ENCODE measurements at regions not wholly inside any gene's neighbourhood (a gene's known extent, or its start where the extent isn't known, plus 50 kb on each side); places are given as distances from the start of the nearest gene placed in this dataset.

DNA sequence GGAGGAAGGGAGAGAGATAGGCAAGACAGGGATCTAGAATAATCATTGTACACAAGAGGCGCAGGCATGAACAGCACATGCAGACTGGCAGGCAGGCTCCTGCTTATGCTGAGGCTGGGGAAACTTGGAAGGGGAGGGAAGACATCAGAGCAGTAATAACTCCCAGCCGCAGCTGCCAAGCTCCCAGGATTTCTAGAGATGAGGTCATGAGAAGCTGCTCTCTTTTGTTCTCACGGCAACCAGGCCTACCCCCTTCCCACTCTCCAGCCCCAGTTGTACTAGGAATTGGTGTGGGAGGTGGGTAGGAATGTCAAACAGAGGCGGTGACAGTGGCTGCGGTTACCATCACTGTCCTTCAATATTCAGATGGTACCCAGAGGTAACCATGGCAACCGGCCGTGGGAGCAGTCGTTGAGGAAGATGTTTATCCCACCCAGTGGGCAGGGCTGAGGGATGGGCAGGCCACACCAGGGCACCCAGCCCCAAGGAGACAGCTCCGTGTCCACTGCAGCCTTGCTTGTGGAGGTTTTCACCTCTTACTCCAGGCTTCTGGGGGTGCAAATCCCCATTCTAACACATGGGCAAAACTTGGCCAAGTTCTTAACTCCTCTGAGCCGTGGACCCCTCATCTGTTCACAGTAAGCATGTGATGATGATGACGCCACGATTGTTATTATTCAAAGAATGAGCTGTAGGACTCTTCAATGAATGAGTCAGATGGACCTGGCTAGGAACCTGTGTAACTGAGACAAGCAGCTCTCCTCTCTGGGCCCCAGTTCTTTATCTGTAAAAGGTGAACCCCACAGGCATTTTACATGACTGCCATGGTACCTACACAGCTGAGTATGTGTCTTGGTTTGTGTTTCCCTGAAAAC lies 360.8 kb upstream of the PROK2 start:
- H3K4me2 ChIP-seq = no peak overlapping the region
- H3K27me3 Mint-ChIP-seq (ENCODE audit: insufficient read depth, low read depth) = peaks cover 22% of the 10 kb centered on the region
- H3F3A ChIP-seq (ENCODE audit: low read depth) = no peaks in the 10 kb centered on the region
- TF ChIP-seq EZH2phosphoT487 (IDR thresholded peaks at IDR 0.05) (no peak), EZH2 (IDR thresholded peaks at IDR 0.05) (no peak)
- TF ChIP-seq, protein P1, sequence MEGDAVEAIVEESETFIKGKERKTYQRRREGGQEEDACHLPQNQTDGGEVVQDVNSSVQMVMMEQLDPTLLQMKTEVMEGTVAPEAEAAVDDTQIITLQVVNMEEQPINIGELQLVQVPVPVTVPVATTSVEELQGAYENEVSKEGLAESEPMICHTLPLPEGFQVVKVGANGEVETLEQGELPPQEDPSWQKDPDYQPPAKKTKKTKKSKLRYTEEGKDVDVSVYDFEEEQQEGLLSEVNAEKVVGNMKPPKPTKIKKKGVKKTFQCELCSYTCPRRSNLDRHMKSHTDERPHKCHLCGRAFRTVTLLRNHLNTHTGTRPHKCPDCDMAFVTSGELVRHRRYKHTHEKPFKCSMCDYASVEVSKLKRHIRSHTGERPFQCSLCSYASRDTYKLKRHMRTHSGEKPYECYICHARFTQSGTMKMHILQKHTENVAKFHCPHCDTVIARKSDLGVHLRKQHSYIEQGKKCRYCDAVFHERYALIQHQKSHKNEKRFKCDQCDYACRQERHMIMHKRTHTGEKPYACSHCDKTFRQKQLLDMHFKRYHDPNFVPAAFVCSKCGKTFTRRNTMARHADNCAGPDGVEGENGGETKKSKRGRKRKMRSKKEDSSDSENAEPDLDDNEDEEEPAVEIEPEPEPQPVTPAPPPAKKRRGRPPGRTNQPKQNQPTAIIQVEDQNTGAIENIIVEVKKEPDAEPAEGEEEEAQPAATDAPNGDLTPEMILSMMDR (IDR thresholded peaks at IDR 0.05) = no peak
- peaks cover 4% of the 10 kb centered on the region for H3K36me3 Mint-ChIP-seq
- H3K27ac ChIP-seq = no peak overlapping the region
- no peaks in the 10 kb centered on the region for H4K20me1 ChIP-seq (ENCODE audit: low read depth)
- peak; percentile 25 for DNase-seq (ENCODE audit: low spot score)
- no peaks in the 10 kb centered on the region for H3K4me1 ChIP-seq
- H3K36me3 ChIP-seq = no peaks in the 10 kb centered on the region
- no peaks in the 10 kb centered on the region for H3K27me3 ChIP-seq
- H2AFZ ChIP-seq (replicated peaks) = no peak overlapping the region
- H3K9ac ChIP-seq = no peak overlapping the region
- no peak overlapping the region for H3K4me3 Mint-ChIP-seq
- H3K4me1 Mint-ChIP-seq = peaks cover 24% of the 10 kb centered on the region
- H3K9me3 Mint-ChIP-seq = peaks cover 10% of the 10 kb centered on the region
- H3K27ac Mint-ChIP-seq = peak overlapping the region; percentile 79
- no peaks in the 10 kb centered on the region for H3K79me2 ChIP-seq (ENCODE audit: low read depth)
- H3K9me3 ChIP-seq (ENCODE audit: low read depth) = no peaks in the 10 kb centered on the region
- H3K4me3 ChIP-seq = no peak overlapping the region

DNA sequence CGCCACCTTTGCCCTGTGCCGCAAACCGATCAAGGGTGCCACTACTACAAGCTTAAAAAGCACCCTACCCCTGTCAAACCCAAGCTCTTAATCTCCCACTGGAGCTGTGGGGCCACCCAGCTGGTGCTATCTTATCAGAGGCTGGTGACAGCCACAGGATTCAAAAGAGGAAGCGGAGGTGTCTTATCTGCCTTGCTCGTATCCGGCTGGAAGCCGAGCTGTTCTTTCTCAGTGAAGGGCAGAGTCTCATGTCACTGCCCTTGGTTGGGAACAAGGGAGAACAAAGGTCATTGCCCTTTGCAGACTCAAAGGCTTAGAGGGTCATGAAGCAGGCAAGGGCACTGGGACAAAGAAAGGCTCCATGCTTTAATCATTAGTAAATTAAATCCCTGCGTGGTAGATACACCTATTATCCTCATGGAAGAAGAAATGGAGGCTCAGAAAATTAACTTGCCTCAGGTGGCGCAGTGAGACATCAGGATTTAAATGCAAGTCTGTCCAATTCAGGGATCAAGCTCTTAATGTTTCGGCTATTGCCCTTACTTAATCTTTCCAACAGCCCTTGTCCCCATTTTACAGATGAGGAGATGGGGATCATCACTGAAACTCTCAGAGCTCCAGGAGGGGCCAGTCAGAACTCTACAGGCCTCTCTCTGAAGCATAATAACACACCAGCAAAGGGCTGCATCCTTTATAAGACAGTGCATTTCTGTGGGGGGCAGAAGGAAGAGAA lies 360.0 kb upstream of the PROK2 start:
- no peak overlapping the region for H2AFZ ChIP-seq (replicated peaks)
- H3F3A ChIP-seq (ENCODE audit: low read depth) = no peaks in the 10 kb centered on the region
- DNase-seq (ENCODE audit: low spot score) = no peak
- no peaks in the 10 kb centered on the region for H3K27me3 ChIP-seq
- H3K27ac ChIP-seq = no peak overlapping the region
- no peak overlapping the region for H3K4me3 ChIP-seq
- H4K20me1 ChIP-seq (ENCODE audit: low read depth) = no peaks in the 10 kb centered on the region
- H3K9ac ChIP-seq = no peak overlapping the region
- no peaks in the 10 kb centered on the region for H3K79me2 ChIP-seq (ENCODE audit: low read depth)
- H3K4me2 ChIP-seq = no peak overlapping the region
- TF ChIP-seq EZH2 (IDR thresholded peaks at IDR 0.05) (no peak), EZH2phosphoT487 (IDR thresholded peaks at IDR 0.05) (no peak)
- TF ChIP-seq, protein P1 (IDR thresholded peaks at IDR 0.05) = no peak
- Mint-ChIP-seq H3K9me3 (peaks cover 10% of the 10 kb centered on the region), H3K27me3 (ENCODE audit: insufficient read depth, low read depth) (peaks cover 22% of the 10 kb centered on the region), H3K4me1 (peaks cover 24% of the 10 kb centered on the region), H3K36me3 (peaks cover 4% of the 10 kb centered on the region), H3K27ac (peak overlapping the region; percentile 79), H3K4me3 (no peak overlapping the region)
- H3K36me3 ChIP-seq = no peaks in the 10 kb centered on the region
- H3K4me1 ChIP-seq = no peaks in the 10 kb centered on the region
- no peaks in the 10 kb centered on the region for H3K9me3 ChIP-seq (ENCODE audit: low read depth)

DNA sequence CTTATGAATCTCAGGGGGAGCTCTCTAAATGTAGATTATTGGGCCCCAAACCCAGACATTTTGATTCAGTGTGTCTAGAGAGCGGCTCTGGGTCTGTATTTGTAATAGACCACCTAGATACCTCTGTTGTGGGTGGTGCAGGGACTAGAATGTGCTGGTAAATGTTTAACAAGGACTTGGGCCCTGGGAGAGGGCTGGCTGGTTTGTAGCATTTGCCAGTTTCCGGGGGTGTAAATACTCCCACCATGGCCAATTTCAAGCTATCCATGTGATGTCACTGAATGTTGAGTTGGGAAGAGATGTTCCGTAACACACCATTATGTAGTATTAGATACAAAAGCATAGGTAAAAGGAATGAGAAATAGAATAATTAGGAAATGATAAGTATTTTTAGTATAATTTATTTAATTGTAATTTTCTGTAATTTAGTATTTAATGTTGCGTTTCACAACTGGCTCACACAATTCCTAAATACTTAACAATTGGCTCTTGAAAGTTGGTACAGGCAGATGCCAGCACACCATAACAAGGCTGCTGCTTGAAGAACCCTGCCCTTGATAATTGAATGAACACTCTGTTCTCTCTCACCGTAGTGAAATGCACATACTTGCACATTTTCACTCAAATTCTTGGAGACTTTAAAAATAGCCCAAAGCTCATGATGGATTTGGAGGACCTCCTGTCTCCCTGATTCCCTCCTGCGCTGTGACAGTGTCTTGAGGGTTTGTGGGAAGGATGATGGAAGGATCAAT lies 359.2 kb upstream of the PROK2 start:
- Histone ChIP-seq H3K4me1 (no peaks in the 10 kb centered on the region), H3K27me3 (no peaks in the 10 kb centered on the region), H2AFZ (replicated peaks) (no peak overlapping the region), H3K9ac (no peak overlapping the region), H4K20me1 (ENCODE audit: low read depth) (no peaks in the 10 kb centered on the region), H3K4me2 (no peak overlapping the region), H3K36me3 (no peaks in the 10 kb centered on the region), H3F3A (ENCODE audit: low read depth) (no peaks in the 10 kb centered on the region), H3K79me2 (ENCODE audit: low read depth) (no peaks in the 10 kb centered on the region), H3K4me3 (no peak overlapping the region), H3K9me3 (ENCODE audit: low read depth) (no peaks in the 10 kb centered on the region), H3K27ac (no peak overlapping the region)
- Mint-ChIP-seq H3K27ac (no peak overlapping the region), H3K27me3 (ENCODE audit: insufficient read depth, low read depth) (peaks cover 16% of the 10 kb centered on the region), H3K9me3 (peaks cover 10% of the 10 kb centered on the region), H3K4me3 (peak overlapping the region; percentile 33), H3K36me3 (peaks cover 4% of the 10 kb centered on the region), H3K4me1 (peaks cover 24% of the 10 kb centered on the region)
- TF ChIP-seq, protein P1 (IDR thresholded peaks at IDR 0.05) = no peak
- TF ChIP-seq EZH2phosphoT487 (IDR thresholded peaks at IDR 0.05) (no peak), EZH2 (IDR thresholded peaks at IDR 0.05) (no peak)
- DNase-seq (ENCODE audit: low spot score) = no peak
